ENCODE measurements at regions not wholly inside any gene's neighbourhood (a gene's known extent, or its start where the extent isn't known, plus 50 kb on each side); places are given as distances from the start of the nearest gene placed in this dataset.
A peak's percentile ranks its signal among the peaks of the same experiment; 100 is the strongest.
"Not testable (repeated sequence)": the region's sequence is repeated elsewhere in the genome, so short reads cannot be mapped to it uniquely, and the experiment has no call there.

DNA sequence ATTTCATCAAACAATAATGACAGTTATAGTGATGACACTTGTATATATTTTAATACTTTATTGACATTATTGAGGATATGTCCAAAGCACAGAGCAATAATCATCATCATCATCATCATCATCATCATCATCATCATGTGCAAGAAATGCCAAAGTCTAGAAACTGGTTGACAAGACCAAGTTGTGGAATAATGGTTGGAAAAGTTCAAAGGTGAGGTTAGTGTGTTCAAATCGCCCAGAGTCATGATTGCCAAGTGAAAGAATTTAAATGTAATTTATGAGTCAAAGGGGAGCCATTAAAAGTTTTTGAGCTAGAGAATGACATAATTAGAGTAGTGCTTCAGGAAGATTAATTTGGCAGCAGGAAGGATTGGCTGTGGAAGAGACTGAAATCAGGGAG is 852.4 kb downstream of the SORCS1 start:
- intact Hi-C loops (cut with DNase I), result no loop called here
- no peak for DNase-seq

DNA sequence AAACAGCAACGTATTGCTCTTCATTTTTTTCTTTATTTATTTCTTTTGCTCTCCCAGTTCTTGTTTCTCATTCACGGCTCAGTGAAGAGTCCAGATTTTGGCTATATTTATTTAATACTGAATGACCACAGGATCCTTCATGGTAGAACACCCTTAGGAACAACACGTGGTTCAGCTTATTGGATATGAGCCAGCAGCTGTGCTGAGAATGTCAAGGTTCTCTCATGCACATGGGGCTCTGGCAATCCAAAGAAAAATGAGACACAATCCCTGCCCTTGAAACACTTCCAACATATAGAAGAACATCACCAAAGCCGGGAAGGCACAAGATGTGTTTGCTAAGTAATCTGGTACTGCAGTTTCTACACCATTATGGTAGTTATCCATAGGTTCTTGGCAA is 852.9 kb downstream of the SORCS1 start:
- DNase-seq, result no peak

DNA sequence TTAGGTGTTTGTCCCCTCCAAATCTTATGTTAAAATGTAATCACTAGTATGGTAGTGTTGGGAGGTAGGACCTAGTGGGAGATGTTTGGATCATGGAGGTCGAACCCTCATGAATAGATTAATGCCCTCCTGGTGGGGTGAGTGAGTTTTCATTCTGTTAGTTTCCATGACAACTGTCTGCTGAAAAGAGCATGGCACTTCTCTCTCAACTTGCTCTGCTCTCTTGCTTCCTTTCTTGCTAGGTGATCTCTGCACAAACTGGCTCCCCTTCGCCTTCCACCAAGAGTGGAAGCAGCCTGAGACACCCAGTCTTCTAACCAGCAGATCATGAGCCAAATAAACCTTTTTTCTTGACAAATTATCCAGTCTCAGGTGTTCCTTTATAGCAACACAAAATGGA is 853.9 kb downstream of the SORCS1 start:
- no peak for DNase-seq
- intact Hi-C loops (cut with DNase I), result no loop called here

More for the DNA sequence above, 852.9 kb downstream of the SORCS1 start:
- intact Hi-C loops (cut with DNase I), result no loop called here

DNA sequence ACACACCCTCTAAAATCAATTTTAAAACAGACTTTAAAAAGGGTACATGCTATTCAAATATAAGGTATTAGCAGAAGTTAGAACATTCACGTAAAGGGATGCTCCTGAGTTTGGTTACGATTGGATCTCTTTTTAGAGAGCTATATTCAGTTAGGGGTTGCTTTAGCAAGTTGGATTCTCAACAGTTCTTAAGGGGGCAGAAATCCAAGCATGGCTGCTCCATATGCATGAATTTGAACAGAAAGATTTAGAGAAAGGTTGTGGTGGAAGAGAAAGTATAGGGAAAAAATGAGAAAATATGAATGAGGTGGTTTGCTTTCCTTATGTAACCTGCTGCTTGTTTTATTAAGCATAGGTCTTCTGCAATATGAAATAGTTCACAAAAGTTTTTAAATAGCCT is 855.1 kb downstream of the SORCS1 start:
- intact Hi-C loops (cut with DNase I), result no loop called here

DNA sequence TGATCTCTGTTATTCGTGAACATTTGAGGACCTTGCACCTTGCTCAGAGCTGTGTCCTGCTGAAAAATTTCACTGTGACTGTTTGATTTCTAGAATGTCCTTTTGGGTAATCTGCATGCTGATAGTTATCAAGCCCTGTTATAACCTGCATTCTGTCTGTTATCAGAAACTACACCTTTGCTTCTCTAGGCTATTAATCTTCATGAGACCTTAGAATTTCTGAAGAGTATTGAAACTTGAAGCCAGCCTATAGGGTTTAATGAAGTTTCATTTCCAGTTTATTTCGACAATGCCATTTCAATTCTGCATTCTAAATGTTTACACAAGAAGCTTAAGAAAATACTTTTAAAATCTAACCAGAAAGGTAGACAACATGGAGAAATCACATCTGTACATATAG is 856.2 kb downstream of the SORCS1 start:
- no peak for DNase-seq
- intact Hi-C loops (cut with DNase I), result no loop called here

More for the DNA sequence above, 855.1 kb downstream of the SORCS1 start:
- DNase-seq, result no peak

DNA sequence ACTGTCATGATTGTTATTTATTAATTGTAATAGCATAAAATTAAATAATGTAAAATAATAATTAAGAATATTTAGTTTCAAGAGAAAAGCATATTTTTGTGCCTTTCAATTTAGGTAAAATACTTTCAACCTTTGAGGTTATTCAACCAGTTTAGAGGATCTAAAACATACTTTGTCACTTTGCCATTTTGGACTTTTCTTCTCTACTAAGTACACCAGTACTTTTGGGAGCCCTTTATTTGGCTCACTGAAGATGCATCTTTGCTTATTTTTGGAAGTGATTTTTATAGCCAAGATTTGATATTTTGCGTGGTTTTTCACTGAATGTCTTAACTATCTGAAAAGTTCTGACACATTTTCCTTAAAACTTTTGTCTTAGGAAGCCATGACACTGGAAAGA is 860.5 kb downstream of the SORCS1 start:
- DNase-seq, result no peak
- intact Hi-C loops (cut with DNase I), result no loop called here

DNA sequence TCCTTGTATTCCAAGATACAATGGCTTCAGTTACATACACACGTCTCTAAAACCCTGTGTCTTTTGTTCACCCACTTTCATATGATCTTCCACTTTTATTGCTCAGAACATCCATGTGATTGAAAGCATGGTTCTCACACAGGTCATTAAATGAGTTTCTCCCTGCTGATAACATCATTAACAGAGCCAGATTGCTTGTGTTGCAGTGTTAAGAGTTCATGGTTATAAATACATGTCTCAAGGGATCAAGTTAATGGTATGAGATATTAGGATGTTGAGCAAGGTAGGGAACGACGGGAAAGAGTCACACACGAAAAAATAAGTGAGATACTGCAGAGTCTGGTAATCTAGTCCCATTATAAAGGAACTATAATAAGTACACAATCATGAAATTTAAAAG is 861.5 kb downstream of the SORCS1 start:
- intact Hi-C loops (cut with DNase I), result no loop called here

DNA sequence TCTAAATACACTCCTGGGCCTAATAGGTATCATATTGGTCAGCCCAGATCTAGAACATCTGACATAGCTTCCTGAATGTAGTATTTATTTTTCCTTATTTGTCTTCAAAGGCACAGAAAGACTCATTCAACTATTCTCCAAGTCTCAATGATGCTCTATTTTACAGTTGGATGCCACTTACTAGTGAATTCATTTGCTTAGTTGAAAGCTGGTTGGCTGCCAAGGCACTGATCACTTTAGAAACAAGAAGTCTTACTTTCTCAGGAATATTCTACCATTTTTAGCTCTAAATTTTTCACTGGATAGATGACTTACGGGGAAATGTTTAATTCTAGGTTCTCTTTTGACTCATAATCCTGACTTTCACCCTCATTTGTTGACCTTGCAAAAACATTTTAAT is 863.4 kb downstream of the SORCS1 start:
- peak in 5 of 42 donors; percentile 1 to 43 (median 8) for DNase-seq
- intact Hi-C loops (cut with DNase I), result no loop called here

More for the DNA sequence above, 861.5 kb downstream of the SORCS1 start:
- DNase-seq, result no peak

DNA sequence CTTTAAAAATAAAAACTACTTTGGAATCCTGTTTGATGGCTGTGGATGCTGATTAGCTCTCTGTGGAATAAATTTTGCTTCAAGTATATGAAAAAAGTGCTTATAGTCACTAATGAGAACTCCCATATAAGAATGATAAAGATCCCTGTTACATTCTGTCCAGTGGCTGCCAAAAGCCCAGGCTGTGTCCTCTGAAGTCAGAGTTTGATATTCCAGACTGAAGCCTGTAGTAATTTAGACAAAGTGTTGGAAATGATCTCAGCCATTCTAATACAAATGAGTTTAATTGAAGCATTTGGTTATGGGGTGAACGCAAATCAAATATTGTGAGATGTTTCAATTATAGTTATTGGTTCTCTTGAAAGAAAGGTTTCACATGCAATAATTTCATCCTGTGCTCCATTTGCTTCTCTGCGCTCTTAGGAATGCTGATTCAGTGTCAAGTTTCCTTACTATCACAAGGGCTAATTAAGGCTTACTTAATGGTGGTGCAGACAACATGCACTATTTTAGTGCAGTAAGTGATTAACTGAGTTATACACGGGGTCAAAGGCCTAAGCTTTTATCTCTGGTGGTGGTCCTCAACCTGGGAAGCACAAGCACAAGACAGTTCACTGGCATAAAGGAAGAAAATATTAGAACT is 867.6 kb downstream of the SORCS1 start:
- DNase-seq, result no peak
- intact Hi-C loops (cut with DNase I), result no loop called here

DNA sequence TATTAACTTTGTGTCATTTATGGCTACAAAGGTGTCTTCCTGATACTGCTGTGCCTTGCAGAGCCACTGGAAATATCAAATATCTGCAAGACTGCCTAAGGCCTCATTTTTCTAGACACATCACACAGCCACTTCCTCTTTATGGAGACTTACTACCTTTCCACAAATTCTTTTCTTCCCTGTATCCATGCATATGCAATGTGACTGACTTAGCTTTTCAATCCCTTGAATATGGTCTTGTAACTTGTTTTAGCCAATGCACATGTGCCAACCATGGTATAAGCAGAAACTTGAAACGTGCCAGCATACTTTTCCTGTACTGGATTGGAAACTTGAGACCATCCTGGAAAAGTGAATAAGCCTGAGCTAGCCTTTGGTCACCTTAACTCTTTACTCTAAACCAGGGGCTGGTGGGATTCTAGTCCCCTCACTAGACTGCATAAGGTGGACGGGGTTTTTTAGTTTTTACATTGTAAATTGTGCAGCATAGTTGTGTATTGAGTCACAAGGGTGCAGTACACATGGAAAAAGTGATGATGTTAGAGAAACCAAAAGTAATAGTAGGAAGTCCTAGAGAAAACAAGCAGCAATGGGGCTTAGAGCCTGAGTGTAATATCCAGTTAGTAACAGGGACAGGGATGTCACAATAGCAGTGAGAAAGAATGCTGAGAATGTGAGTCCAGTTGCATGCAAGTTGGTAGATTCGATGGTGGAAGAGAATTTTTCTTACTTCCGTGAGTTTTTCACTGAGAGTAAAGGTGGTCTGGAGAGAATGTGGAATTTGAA is 879.5 kb downstream of the SORCS1 start:
- intact Hi-C loops (cut with DNase I), result no loop called here
- no peak for DNase-seq

DNA sequence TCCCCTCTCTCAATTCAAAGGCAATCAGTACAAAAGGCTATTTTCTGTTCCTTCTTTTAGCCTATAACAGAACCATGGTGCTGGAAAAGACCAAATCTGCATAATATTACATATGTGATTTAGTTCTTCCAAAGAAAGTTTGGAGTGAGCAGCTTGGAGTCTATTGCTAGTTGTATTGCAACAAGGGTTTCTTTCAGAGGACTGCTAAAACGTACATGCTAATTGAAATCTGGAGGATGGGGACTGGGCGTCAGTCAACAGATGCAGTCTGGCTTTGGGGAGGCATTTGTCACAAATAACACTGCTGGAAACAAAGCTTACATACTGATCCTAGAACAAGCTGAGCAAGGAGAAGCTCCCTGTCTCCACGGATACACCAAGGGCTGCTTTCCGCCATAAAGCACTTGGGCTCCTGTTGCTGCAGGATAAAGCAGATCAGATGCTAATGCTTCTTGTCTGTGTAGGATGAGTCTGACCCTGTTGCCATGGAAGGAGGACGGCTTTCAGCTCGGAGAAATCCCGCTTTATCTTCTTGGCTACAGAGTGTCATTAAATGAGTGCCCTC is 883.5 kb downstream of the SORCS1 start:
- intact Hi-C loops (cut with DNase I), result no loop called here
- DNase-seq, result peak in 1 of 42 donors; percentile 1

DNA sequence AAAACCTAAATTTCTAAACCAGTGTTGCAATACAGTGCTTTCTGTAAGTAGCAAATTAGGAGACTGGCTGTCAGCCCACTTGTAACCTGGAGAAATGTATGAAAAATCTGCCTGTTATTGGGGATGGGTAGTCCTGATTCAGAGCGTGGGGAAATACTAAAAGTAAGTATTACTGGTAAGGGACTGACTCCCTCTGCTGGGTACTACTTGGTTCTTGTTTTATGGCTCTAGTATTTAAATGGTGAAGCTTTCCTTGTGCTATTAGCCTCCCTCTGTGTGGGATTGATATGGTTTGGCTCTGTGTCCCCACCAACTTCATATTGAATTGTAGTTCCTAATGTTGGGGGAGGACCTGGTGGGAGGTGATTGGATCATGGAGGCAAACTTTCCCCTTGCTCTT is 886.1 kb downstream of the SORCS1 start:
- intact Hi-C loops (cut with DNase I), result no loop called here
- no peak for DNase-seq

DNA sequence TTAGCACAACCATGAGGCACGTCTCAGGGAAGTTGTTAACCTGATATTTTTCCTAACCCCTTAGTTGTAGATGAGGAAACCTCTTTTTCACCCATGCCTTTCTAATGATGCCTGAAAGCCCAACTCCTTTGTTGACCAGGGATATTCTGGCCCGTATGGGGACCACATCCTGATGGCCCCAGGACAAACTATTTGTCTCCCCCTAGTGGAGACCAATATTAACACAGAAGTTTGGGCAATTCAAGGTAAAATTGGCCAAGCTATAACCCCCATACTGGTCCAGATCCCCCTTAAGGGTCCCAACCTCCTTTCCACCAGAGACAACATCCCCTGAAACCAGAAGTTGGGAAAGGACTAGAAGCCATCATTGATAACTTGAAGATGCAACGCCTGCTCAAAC is 893.3 kb downstream of the SORCS1 start:
- intact Hi-C loops (cut with DNase I), result no loop called here

DNA sequence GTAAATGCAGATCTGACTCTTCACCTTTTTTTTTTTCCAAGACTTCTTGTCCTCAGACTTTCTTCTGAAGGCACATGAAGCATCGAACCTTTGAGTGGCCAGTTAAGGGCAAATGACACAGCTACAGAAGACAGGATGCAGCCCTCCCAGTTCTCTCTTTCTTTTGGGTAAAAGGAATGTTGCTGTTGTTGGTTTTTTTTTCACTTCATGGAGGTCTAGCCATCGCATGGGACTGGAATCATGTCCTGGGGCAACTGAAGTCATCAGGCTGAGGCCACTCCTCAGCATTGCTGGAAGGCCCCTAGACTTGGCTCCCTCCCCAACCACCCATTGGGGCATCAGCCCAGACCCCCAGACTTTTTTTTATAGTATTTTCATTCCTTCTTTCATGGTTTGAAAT is 896.5 kb downstream of the SORCS1 start:
- intact Hi-C loops (cut with DNase I), result no loop called here
- no peak for DNase-seq

More for the DNA sequence above, 893.3 kb downstream of the SORCS1 start:
- DNase-seq, result no peak

DNA sequence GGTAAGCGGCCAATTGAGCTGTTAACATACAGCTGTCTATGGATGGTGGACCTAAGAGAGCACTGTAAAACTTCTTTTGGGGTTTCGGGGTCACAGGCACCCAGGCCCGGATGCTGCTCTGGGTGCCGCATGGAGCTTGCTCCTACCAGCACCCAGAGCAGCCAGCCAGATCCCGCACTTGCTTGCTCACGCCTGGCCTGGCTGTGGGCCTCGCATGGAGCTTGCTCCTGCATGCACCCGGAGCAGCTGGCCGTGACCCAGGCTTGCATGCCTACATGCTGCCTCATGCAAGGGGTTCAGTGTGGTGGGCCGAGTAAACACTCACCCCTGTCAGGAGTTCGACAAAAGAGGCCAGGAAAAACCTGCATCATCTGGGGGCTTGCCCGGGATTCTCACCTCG is 896.9 kb downstream of the SORCS1 start:
- DNase-seq, result no peak
- intact Hi-C loops (cut with DNase I), result no loop called here

DNA sequence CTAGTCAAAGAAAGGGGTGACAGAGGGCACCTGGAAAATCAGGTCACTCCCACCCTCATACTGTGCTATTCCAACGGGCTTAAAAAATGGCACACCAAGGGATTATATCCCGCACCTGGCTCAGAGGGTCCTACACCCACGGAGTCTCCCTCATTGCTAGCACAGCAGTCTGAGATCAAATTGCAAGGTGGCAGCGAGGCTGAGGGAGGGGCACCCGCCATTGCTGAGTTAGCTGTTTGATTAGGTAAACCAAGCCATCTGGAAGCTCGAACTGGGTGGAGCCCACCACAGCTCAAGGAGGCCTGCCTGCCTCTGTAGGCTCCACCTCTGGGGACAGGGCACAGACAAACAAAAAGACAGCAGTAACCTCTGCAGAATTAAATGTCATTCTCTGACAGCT is 907.1 kb downstream of the SORCS1 start:
- DNase-seq; intact Hi-C loops (cut with DNase I): not testable (repeated sequence)

DNA sequence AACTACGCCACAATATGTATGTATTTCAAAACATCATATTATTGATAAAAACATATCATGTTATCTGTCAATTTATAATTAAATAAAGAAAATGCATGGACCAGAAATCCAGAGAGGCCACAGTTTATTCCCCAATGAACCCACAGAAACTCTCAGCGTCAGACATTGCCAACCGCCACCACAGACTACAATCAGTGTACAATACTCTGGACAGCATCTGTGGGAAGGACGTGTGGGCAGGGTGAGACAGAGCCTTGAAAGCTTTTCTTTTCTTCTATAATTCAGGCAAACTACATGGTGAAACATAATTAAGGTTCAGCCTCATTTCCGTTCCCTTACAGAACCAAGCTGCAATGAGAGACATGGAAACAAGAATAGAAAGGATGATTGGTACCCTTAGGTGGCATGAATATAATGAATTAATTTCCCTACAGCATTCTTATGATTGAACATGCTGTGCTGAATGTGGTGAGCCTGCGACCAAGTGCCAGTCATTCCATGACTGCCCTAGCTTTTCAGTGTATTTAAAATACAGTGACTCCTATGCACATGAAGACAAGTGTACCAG is 909.3 kb downstream of the SORCS1 start:
- intact Hi-C loops (cut with DNase I), result no loop called here
- no peak for DNase-seq

DNA sequence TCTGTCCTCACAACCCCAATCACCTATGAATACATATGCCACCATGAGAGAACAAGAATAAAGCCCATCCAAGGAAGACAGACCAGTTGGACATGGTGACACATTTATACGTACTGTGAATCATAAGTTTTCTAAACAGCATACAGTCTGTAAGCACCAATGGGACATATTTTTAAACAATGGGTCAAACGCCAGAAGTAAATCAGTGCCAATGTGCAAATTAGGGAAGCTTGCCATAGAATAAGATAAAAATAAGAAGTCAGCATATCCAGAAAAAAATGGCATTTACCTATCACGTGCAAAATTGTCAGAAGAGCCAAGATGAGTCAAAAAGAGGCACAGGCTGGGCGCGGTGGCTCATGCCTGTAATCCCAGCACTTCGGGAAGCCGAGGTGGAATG is 910.4 kb downstream of the SORCS1 start:
- no peak for DNase-seq
- intact Hi-C loops (cut with DNase I), result no loop called here

DNA sequence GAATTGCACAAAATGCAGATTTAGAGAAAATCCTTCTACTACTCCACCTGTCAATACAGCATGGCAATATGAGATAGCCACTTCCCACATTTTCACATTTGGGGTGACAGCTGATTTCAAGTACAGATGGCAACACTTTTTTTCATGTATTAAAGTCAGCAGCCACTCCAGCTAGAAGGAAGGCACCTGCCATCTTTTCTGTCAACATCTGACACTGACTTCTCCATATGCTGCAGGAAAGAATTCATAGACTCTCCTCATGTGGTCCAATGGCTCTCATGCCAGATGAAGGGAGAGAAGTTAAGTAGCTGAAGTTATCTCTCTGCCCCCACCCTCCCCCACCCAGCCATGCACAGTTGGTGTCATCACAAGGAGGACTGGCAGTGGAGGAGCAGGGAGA is 912.0 kb downstream of the SORCS1 start:
- no peak for DNase-seq
- intact Hi-C loops (cut with DNase I), result no loop called here

DNA sequence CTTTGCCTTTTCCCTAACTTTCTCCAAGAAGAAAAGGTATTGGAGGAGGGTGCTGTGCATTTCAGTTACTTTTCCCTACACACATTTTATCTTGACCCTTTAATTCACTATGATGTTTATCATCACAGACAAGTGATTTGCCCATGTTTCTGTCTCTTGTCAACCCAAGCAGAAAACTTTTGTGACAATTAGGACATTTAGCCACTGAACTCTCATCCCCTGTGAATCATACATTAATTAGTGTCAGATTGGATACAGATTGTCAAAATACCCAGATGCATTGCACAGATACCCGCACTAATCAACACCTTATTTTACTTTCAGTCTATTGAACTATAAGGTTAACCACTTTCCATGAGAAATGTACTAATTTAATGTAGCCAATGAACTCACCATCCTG is 912.9 kb downstream of the SORCS1 start:
- intact Hi-C loops (cut with DNase I), result no loop called here
- DNase-seq, result no peak

Measured in head of caudate nucleus (tissue), 42 donors.